Mucosa of descending colon (tissue), 3 donors: ENCODE measurements at regions not wholly inside any gene's neighbourhood (a gene's known extent, or its start where the extent isn't known, plus 50 kb on each side); places are given as distances from the start of the nearest gene placed in this dataset.

Experiments used
- ATAC-seq: fragments of 200-7000 bp; cut with Tn5 transposase; one replicate; pipeline ENCODE4 v1.9.1; 2020; ENCODE audit warnings: mild to moderate bottlenecking, moderate library complexity
- DNase-seq, 3 donors: peaks; one replicate each; pipeline ENCODE4 v3.0.0-alpha.2; 2020
- H3K36me3 ChIP-seq: fragments of 200-600 bp; one replicate; pipeline ENCODE4 v1.8.0; 2021; ENCODE audit warnings: low read depth, mild to moderate bottlenecking
- H3K4me1 ChIP-seq: fragments of 200-600 bp; one replicate; pipeline ENCODE4 v1.8.0; 2021; ENCODE audit warnings: low read depth, mild to moderate bottlenecking
- H3K4me3 ChIP-seq: fragments of 200-600 bp; one replicate; pipeline ENCODE4 v1.8.0; 2021; ENCODE audit warnings: mild to moderate bottlenecking
- H3K9me3 ChIP-seq: fragments of 200-600 bp; one replicate; pipeline ENCODE4 v1.8.0; 2021; ENCODE audit warnings: mild to moderate bottlenecking
- intact Hi-C, 2 donors: fragments of 100-400 bp; cut with DNase I in 1 of 2; cut with micrococcal nuclease in 1 of 2; formaldehyde crosslinking; loops; one replicate each; pipeline versions ENCODE4 v1.11.0 to v1.11.1; 2022; cut with DNase I, micrococcal nuclease
- TF ChIP-seq, protein P1 (sequence below): fragments of 200-600 bp; IDR thresholded peaks from one replicate; pipeline ENCODE4 v1.8.0; 2022; ENCODE audit warnings: antibody characterized with exemption, mild to moderate bottlenecking
- donor health status: DM: no; HTN: no; CAD: no; lungs with moderate emphysema.
- donor health status: DM: no; HTN: no; CAD: no.
- donor health status: DM: no; HTN: yes; CAD: no.

DNA sequence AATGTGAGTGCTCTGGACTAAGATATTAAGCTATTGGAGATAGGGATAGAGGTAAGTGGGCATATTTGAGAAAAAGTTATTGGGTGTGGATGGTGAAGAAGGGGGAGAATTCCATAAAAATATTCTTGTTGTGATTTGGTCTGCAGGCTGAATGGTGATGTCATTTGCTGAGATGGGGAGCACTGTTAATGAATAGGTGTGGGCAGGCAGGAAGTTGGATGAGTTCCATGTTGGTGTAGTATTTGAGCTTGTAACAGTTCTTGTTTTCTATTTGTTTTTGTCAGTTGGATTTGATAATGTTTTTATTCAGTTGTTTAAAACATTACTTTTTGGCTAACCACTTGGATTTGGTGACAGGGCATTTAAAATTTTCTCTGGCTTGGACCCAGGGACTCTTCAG lies 168.8 kb downstream of the C11orf87 start:
- TF ChIP-seq, protein P1, sequence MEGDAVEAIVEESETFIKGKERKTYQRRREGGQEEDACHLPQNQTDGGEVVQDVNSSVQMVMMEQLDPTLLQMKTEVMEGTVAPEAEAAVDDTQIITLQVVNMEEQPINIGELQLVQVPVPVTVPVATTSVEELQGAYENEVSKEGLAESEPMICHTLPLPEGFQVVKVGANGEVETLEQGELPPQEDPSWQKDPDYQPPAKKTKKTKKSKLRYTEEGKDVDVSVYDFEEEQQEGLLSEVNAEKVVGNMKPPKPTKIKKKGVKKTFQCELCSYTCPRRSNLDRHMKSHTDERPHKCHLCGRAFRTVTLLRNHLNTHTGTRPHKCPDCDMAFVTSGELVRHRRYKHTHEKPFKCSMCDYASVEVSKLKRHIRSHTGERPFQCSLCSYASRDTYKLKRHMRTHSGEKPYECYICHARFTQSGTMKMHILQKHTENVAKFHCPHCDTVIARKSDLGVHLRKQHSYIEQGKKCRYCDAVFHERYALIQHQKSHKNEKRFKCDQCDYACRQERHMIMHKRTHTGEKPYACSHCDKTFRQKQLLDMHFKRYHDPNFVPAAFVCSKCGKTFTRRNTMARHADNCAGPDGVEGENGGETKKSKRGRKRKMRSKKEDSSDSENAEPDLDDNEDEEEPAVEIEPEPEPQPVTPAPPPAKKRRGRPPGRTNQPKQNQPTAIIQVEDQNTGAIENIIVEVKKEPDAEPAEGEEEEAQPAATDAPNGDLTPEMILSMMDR: no peak
- Histone ChIP-seq H3K9me3 (no peaks in the 10 kb centered on the region), H3K4me1 (no peaks in the 10 kb centered on the region), H3K4me3 (no peak overlapping the region), H3K36me3 (no peaks in the 10 kb centered on the region)
- DNase-seq: no peak
- intact Hi-C loops: no loop called here
- no peak for ATAC-seq

DNA sequence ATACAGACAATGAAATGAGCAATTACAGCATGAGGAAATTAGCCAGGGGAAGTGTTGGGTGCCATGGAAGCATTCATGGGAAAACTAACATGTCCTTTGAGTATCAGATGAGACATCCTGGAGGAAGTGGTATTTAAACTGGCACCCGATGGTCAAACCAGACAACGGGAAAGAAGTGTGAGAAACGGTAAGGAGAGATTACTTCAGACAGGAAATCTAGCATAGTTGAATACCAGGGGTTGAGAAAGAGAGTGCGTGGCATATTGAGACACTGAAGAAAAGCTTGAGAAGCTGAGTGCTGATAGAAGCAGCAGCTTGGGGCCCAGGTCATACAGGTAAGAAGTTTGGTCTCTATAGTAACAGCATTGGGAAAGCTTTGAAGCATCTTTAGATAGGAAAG lies 175.3 kb downstream of the C11orf87 start:
- DNase-seq (no peak), ATAC-seq (no peak)
- Histone ChIP-seq H3K36me3 (no peaks in the 10 kb centered on the region), H3K4me1 (no peaks in the 10 kb centered on the region), H3K4me3 (no peak overlapping the region), H3K9me3 (no peaks in the 10 kb centered on the region)
- TF ChIP-seq, protein P1: no peak
- intact Hi-C loops: no loop called here

DNA sequence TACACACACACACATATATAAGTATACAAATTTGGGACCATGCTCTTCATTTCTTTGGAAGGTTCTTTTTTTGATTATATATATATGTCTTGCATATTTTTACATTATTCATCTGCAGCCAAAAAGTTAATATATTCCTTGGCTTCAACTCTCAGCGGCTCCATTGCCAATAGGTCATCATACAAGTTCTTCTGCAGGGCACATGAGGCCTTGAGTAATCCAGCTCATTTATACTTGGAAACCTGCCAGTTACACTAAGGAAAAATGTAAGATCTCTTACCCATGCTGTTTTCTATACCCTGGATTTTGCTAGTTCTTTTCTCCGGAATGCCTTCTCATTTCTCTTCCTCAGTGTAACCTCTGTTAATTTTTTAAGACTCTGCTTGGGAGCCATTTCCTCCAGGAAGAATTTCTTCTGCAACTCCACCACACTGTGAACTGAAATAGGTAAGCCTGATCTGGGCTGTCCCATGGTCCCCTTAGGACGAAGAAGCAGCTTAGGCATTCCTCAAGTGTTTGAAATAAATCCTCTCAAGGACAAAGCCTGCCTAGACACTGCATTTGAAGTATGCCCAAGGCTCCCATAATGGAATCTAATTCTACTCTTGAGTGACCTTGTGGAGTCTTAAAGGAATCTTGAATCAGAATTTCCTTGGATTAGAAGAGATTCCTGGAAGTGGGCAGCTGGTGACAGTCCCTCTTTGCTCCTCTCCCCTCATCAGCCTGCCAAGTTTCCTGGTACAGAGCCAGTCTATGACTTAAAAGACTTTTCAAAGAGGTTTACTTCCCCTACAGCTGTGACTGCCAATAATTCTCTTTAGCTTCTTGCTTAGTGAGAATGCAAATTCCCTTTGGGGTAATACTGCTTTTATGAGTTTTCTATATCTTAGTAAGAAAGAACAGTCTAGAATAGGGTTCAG lies 182.8 kb downstream of the C11orf87 start:
- intact Hi-C loops: no loop called here
- TF ChIP-seq, protein P1: no peak
- no peak for ATAC-seq
- H3K9me3 ChIP-seq: no peaks in the 10 kb centered on the region
- H3K4me1 ChIP-seq: no peaks in the 10 kb centered on the region
- no peak for DNase-seq
- no peaks in the 10 kb centered on the region for H3K36me3 ChIP-seq
- no peak overlapping the region for H3K4me3 ChIP-seq

GRCh38 chr11:109606256-109606655 lies 184.3 kb downstream of the C11orf87 start:
- DNase-seq (no peak), ATAC-seq (no peak)
- TF ChIP-seq, protein P1: no peak
- no peaks in the 10 kb centered on the region for H3K36me3 ChIP-seq
- H3K4me3 ChIP-seq: no peak overlapping the region
- intact Hi-C loops: no loop called here
- no peaks in the 10 kb centered on the region for H3K9me3 ChIP-seq
- no peaks in the 10 kb centered on the region for H3K4me1 ChIP-seq

DNA sequence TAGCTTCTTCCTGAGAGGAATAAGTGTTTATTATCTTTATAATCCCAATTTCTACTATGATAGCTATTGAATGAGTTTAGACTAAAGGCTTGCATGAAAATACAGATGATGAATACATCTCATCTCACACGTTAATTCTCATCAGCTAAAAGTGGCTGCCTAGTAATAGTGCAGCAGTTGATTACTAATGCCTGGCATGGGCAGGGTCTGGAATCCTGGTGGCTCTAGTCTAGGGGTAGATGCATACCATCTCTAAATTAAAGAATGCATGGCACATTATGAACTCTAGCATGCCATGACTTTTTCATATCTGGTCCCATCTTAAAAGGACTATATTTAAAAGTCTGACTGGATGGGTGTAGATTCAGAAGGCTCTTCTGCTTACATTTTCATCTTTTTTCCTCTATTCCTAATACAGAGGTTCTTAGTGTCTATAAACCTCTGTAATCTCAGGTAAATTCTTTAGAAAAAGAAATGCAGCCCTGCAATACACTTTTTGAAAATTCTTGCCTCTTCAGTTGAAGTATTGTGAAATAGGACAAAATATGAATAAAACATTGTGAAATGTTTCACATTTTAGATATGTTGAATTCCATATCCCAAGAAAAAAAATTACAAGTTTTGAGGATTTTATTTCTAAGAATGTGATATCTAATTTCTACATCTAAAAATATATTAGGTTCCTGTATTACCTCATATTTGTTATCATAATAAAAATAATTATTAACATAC lies 187.6 kb downstream of the C11orf87 start:
- DNase-seq: no peak
- Histone ChIP-seq H3K9me3 (no peaks in the 10 kb centered on the region), H3K4me3 (no peak overlapping the region), H3K36me3 (no peaks in the 10 kb centered on the region), H3K4me1 (no peaks in the 10 kb centered on the region)
- ATAC-seq: no peak
- intact Hi-C loops: no loop called here
- TF ChIP-seq, protein P1: no peak
